Fibroblast of skin of left quadriceps (primary cell): ENCODE measurements at regions not wholly inside any gene's neighbourhood (a gene's known extent, or its start where the extent isn't known, plus 50 kb on each side); places are given as distances from the start of the nearest gene placed in this dataset.
"Not testable (repeated sequence)": the region's sequence is repeated elsewhere in the genome, so short reads cannot be mapped to it uniquely, and the experiment has no call there.

Experiments
- DNase-seq, 2 experiments: peaks; one replicate each; pipeline ENCODE4 v3.0.0-alpha.2; 2013; ENCODE audit warnings: low read depth in 2 of 2

- no peak for DNase-seq
Observed at GRCh38 chr6:91080871-91081270, 494.0 kb upstream of the MAP3K7 start.

DNA sequence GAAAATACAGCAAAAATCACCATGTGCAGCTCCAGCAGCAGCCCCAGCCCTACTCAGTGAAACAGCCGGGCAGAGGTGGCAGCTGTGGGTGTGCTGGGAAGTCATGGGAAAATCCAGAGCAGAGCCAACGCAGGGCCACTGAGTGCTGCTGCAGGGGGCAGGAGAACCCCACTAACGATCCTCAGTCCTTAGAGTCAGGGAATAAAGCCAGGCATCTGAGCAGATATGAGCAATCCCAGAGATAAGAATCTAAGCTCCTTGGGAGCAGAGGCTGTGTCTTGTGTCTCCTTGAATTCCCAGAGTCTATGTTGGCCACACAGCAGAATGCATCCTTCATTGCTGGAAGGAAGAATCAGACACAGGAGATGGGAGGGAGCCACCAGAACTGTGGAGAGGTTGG is 493.1 kb upstream of the MAP3K7 start:
- no peak for DNase-seq

DNA sequence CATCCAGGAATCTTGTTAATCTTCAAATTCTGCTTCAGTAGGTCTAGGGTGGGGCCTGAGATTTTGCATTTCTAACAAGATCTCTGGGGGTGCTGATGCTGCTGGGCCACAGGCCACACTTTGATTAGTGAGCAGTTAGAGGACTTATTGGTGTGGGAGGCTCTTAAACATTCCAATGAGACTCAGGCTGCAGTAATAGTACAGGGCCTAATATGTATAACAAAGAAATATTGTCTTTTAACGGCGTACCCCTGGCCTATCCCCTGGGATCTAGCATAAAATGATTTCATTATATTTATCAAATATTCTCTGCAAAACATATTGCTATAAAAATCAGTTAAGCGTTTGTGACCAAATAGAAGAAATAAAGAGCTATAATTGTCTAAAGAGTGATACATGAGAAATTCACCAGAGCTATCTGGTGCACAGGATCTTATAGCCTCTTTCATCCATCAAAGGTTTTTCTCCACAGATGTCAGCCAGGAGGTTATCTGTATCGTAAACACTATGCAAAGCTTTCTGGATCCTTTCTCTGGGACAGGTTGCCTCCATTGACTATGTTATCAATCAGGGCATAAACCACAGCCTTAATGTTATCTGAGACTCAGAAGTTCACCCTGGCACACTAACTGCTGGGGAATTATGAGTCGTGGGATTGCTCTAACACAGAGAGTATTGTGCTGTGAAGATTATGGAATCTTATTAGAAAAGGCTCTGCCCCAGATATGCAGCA is 488.5 kb upstream of the MAP3K7 start:
- DNase-seq: no peak

DNA sequence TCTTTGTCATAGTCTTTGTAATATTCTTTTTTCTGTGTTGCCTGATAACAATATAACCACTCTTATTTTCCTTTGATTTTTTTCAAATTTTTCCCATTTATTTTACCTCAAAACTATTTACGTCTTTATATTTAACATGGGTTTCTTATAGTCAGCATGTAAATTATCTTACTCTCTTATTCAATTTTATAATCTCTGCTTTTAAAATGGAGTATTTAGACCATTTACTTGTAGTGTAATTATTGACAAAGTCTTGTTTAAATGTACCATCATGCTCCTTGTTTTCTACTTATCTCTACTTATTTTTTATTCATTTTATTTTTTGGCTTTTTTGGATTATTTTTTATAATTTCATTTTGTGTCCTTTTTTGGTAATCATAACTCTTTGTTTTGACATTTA is 476.5 kb upstream of the MAP3K7 start:
- DNase-seq: no peak

GRCh38 chr6:91057689-91058088 is 470.8 kb upstream of the MAP3K7 start:
- DNase-seq: no peak

DNA sequence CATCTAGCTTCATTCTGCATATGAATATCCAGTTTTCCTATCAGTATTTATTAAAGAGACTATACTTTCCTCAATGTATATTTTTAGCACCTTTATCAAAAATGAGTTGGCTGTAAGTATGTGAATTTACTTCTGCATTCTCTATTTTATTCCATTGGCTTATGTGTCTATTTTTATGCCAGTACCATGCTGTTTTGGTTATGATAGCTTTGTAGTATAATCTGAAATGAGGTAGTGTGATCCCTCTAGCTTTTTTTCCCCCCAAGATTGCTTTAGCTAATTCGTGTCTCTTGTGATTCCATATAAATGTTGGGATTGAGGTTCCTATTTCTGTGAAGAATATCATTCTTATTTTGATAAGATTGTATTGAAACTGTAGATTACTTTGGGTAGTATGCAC is 469.1 kb upstream of the MAP3K7 start:
- no peak for DNase-seq

DNA sequence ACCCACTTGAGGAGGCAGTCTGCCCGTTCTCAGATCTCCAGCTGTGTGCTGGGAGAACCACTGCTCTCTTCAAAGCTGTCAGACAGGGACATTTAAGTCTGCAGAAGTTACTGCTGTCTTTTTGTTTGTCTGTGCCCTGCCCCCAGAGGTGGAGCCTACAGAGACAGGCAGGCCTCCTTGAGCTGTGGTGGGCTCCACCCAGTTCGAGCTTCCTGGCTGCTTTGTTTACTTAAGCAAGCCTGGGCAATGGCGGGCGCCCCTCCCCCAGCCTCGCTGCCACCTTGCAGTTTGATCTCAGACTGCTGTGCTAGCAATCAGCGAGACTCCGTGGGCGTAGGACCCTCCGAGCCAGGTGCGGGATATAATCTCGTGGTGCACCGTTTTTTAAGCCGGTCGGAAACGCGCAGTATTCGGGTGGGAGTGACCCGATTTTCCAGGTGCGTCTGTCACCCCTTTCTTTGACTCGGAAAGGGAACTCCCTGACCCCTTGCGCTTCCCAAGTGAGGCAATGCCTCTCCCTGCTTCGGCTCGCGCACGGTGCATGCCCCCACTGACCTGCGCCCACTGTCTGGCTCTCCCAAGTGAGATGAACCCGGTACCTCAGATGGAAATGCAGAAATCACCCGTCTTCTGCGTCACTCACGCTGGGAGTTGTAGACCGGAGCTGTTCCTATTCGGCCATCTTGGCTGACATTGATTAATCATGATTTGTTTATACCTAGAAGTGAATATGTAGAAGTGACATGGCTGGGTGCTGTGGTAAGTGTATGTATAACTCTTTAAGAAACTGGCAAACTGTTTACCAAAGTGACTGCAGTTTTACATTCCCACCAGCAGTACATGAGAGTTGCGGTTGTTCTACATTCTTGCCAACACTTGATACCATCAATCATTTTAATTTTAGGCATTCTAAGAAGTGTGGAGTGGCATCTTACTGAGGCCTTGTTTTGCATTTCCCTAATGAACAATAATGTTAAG is 465.9 kb upstream of the MAP3K7 start:
- not testable (repeated sequence) for DNase-seq

GRCh38 chr6:91045161-91045560 is 458.3 kb upstream of the MAP3K7 start:
- no peak for DNase-seq

DNA sequence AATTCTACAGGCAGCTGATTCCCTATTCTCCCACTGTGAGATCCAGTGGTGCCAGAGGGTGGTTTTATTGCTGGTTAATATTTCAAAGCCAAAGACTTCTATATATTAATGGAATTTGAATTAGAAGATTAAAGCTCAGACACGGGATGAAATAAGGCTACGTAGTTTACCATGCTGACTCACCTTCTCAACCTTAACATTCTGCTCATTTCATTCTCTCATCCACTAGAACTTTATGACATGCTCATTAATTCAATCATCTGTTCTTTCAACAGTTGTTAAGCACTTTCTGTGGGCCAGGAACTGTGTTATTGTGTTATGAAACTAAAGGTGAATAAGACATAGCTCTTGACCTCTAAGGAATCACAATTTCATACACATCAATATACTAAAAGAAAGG is 456.9 kb upstream of the MAP3K7 start:
- DNase-seq: no peak

DNA sequence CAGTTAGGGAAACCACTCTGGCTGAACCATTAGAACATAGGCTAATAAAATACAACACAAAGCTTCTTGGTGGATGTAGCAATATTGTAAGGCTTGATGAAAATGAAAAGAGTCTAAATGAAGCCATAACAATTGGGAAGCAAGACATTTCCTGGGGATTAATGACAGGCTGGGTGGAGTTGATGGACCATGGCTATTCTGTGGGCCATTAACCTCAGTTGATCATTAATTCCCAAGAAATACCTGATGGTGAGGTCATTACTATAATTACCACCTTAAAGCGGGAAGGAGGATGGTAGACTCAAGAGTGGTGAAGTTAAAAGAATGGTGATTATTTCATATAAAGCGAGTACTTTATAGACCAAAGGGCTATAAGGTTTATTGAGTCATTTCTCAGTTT is 455.8 kb upstream of the MAP3K7 start:
- DNase-seq: no peak

DNA sequence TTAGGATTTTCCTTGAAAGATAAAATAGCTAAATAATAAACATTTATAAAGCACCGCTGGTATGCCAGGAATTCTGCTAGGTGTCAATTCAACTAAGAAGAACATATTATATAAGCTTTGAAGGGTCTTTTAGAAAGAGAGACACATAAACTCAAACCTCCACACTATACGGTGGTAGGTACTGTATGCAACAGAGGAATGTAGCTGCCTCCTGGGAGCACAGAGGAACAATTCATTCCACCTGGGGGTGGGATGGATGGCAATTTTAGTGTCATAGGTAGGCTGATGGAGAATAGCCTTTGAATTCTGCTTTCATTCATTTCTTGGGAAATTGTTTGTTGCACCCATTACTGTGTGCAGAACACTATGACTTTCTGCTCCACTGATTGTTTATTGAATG is 447.1 kb upstream of the MAP3K7 start:
- DNase-seq: no peak

DNA sequence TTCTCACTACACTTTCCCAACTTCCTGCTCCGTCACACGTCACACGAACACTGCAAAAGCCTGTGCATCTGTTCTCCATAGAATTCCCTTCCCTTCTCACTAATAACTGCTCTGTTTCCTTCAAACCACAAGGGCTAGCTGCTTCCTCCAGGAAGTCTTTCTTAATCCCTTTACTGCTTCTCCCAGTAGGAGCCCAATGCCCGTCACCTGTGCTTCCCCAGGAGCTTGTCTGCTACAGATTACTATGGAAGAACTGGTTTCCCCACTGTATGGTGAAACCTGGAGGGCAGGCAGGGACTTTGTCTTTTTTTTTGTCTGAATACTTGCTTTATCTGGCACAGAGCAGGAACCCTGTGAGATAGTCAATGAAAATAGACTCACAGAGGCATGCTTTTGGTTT is 444.7 kb upstream of the MAP3K7 start:
- DNase-seq: no peak

DNA sequence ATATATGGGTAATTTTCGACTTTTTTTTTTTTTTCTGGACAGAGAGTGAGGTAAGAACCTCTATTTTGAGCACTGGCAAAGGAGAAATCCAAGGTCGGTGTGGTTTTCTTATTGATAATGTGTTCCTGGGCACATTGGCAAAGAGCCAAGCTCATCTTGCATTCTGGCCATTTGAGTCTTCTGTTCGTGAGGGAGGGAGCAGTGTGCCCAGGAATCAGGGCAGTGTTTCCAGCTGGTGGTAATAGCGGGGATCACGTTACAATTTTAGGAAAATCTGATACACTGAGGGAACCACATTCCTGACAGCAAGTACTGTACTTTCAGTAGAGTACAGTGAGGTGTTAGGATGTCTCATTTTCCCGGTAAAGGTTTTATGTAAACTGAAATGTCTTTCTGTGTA is 442.3 kb upstream of the MAP3K7 start:
- no peak for DNase-seq

GRCh38 chr6:91023529-91023928 is 436.7 kb upstream of the MAP3K7 start:
- no peak for DNase-seq

- no peak for DNase-seq
Observed at GRCh38 chr6:91020744-91021143, 433.9 kb upstream of the MAP3K7 start.

- no peak for DNase-seq
Observed at GRCh38 chr6:91018586-91018985, 431.7 kb upstream of the MAP3K7 start.

GRCh38 chr6:91013511-91013910 is 426.6 kb upstream of the MAP3K7 start:
- DNase-seq: no peak

- no peak for DNase-seq
Observed at GRCh38 chr6:90997076-90997475, 410.2 kb upstream of the MAP3K7 start.

DNA sequence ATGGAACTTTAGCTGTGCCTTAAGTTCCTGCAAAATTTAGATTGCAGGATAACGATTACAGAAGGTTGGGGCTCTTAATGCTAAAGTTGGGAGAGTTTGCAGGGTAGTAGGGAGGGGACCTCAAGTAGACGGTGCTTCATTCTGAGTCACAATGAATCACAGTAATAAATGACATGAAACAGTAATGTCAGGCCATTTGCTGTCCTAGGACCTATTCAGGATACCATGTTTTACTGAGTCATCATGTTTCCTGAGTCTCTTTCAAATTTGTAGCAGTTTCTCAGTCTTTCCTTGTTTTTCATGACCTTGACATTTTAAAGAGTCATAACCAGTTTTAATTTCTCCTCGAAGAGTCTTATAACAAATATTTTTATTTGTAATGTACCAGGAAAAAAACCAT is 406.9 kb upstream of the MAP3K7 start:
- no peak for DNase-seq

- DNase-seq: no peak
Observed at GRCh38 chr6:90989763-90990162, 402.9 kb upstream of the MAP3K7 start.

- DNase-seq: no peak
Observed at GRCh38 chr6:90984066-90984465, 397.2 kb upstream of the MAP3K7 start.

GRCh38 chr6:90983462-90983861 is 396.6 kb upstream of the MAP3K7 start:
- DNase-seq: no peak

DNA sequence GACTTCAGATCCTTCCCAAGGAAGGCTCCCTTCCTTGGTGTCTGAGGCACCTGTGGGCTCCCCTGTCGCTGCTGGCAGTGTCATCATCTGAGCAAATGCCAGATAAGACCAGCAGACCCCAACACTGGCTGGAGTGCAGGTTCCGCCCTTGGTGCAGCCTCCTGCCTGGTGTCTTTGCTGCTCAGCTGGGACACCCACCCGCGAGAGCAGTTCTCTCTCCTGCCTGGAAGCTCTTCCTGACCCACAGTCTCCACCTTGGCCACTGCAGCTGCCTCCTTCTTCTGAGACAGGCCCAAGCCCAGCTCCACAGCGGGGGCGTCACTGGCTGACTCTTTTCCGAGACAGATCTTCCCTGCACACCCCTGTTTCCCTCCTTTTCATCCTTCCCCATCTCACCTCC is 395.7 kb upstream of the MAP3K7 start:
- DNase-seq: no peak
